VCaP (cell line): ENCODE measurements at regions not wholly inside any gene's neighbourhood (a gene's known extent, or its start where the extent isn't known, plus 50 kb on each side); places are given as distances from the start of the nearest gene placed in this dataset.
"Not testable (repeated sequence)": the region's sequence is repeated elsewhere in the genome, so short reads cannot be mapped to it uniquely, and the experiment has no call there.

ENCODE experiments used
- H3K27ac ChIP-seq: fragments of 450-650 bp; 2 replicates; pipeline ENCODE4 v1.5.1; 2017
- TF ChIP-seq, protein P1 (sequence below): fragments of 450-650 bp; conservative IDR thresholded peaks from 2 replicates; pipeline ENCODE4 v1.5.1; 2017; ENCODE audit warnings: mild to moderate bottlenecking, moderate library complexity

GRCh38 chr6:48542191-48542590 lies 431.2 kb upstream of the PTCHD4 start:
- TF ChIP-seq, protein P1, sequence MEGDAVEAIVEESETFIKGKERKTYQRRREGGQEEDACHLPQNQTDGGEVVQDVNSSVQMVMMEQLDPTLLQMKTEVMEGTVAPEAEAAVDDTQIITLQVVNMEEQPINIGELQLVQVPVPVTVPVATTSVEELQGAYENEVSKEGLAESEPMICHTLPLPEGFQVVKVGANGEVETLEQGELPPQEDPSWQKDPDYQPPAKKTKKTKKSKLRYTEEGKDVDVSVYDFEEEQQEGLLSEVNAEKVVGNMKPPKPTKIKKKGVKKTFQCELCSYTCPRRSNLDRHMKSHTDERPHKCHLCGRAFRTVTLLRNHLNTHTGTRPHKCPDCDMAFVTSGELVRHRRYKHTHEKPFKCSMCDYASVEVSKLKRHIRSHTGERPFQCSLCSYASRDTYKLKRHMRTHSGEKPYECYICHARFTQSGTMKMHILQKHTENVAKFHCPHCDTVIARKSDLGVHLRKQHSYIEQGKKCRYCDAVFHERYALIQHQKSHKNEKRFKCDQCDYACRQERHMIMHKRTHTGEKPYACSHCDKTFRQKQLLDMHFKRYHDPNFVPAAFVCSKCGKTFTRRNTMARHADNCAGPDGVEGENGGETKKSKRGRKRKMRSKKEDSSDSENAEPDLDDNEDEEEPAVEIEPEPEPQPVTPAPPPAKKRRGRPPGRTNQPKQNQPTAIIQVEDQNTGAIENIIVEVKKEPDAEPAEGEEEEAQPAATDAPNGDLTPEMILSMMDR: no peak
- H3K27ac ChIP-seq: no peak overlapping the region

DNA sequence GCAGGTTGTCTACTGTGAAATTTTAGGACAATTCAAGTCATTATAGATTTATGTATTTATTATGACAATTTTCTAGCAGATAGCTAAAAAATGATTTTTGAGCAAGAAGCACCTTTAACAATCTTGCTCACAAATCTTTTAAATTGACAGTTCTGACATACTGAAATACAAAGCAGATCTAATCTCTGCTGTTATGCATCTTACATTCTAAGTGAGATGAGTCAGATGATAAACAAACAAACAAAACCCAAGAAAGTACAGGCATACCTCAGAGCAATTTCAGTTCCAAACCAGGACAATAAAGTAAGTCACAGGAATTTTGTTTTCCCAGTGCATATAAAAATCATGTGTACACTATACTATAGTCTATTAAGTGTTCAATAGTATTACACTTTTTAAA lies 430.7 kb upstream of the PTCHD4 start:
- TF ChIP-seq, protein P1: no peak
- no peak overlapping the region for H3K27ac ChIP-seq

GRCh38 chr6:48535582-48536009 lies 424.6 kb upstream of the PTCHD4 start:
- TF ChIP-seq, protein P1: no peak
- no peak overlapping the region for H3K27ac ChIP-seq

DNA sequence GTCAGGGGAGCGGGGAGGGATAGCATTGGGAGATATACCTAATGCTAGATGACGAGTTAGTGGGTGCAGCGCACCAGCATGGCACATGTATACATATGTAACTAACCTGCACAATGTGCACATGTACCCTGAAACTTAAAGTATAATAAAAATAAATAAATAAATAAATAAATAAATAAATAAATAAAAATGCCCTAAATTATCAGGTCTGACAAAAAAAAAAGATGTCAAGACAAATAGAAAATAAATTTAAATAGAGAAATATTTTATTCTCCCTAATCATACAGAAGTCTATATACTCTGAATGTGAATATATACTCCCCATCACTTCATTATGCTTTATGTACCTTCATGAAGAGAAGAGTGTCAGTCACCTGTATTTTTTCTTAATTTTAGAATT lies 420.0 kb upstream of the PTCHD4 start:
- H3K27ac ChIP-seq: not testable (repeated sequence)

- TF ChIP-seq, protein P1: no peak
- H3K27ac ChIP-seq: no peak overlapping the region
Observed at GRCh38 chr6:48525849-48526248, 414.9 kb upstream of the PTCHD4 start.

DNA sequence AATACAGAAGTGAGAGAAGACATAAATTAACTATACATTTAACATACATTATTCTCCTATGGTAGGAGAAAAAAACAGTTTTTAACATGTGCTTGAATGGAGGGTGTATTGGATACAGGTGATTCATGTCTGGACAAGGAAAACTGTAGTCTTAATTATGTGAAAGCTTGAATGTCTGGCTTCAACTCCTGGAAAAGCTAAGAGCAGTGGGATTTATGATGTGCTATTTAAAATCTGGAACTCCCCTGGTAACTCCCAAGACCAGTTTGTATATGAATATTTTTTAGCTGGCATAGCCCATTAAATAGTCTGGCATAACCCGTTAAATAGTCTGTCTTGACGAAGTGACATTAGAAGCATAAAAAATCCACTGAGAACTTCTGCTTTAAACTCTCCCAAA lies 410.0 kb upstream of the PTCHD4 start:
- no peak overlapping the region for H3K27ac ChIP-seq
- TF ChIP-seq, protein P1: no peak

GRCh38 chr6:48512390-48512789 lies 401.4 kb upstream of the PTCHD4 start:
- H3K27ac ChIP-seq: no peak overlapping the region
- TF ChIP-seq, protein P1: no peak

- TF ChIP-seq, protein P1: no peak
- H3K27ac ChIP-seq: no peak overlapping the region
Observed at GRCh38 chr6:48511378-48511777, 400.4 kb upstream of the PTCHD4 start.
